ENCODE measurements at regions not wholly inside any gene's neighbourhood (a gene's known extent, or its start where the extent isn't known, plus 50 kb on each side); places are given as distances from the start of the nearest gene placed in this dataset.

DNA sequence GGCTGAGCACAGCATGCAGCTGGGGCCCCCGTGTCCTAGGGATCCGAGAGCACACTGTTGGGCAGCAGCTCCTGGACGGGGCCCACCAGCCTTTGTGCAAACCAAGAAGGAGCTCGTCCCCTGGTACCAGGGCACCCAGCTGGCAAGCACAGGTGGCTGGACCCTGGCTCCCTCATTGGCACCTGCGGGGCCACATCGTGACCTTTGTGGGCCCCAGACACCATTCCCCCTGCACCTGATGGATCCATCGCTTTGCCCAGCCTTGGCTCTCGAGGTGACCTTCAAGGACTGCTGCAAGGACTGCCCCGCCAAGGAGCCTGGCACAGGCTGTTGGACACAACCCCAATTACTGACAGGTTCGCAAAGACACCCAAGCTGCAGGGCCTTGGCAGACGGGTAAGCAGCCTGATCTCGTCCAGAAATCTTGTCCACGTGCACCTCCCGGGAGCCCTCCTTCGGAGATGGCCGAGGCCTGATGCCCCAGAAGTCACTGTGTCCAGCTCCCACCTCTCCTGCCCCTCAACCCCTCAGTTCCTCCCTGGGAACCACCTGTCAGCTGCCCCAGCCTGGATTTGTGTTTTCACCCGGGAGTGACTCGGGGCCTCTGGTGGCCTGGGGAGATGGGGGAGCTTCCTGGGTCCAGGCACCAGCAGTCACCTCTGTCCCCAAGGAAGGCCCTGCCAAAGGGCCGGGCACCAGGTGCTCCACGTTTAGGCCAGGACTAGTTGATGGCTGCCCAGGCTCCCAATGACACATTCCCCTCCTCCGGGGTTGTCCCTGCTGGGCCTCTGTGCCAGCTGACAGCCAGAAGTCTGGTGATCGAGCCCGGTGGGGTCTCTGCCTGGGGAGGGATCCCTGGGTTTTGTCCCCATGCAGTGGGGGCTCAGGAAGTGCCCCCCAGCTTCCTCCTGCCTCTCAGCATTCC is 137.1 kb upstream of the PPP1R26 start:
- Histone ChIP-seq H3K9me3 (ENCODE audit: insufficient read depth, low read length) (no peaks in the 10 kb centered on the region), H3K27me3 (ENCODE audit: low read length) (no peaks in the 10 kb centered on the region), H3F3A (ENCODE audit: insufficient read depth) (no peaks in the 10 kb centered on the region), H3K79me2 (ENCODE audit: insufficient read depth, low read length) (no peaks in the 10 kb centered on the region), H2AFZ (ENCODE audit: low read depth, low read length, severe bottlenecking) (no peak overlapping the region), H3K27ac (ENCODE audit: low read depth, low read length) (no peak overlapping the region), H3K4me3 (ENCODE audit: insufficient read depth, low read length, poor library complexity, severe bottlenecking) (no peak overlapping the region), H3K36me3 (ENCODE audit: low read length) (no peaks in the 10 kb centered on the region), H3K9me2 (replicated peaks; ENCODE audit: insufficient read depth, low read length) (no peaks in the 10 kb centered on the region), H3K9ac (ENCODE audit: low read length) (no peak overlapping the region), H4K20me1 (ENCODE audit: low read depth, low read length) (no peaks in the 10 kb centered on the region), H3K4me2 (ENCODE audit: low read depth, low read length, poor library complexity, severe bottlenecking) (no peak overlapping the region)
- no peak for TF ChIP-seq EZH2phosphoT487 (conservative IDR thresholded peaks at IDR 0.05; ENCODE audit: low read length)
- TF ChIP-seq, protein P1, sequence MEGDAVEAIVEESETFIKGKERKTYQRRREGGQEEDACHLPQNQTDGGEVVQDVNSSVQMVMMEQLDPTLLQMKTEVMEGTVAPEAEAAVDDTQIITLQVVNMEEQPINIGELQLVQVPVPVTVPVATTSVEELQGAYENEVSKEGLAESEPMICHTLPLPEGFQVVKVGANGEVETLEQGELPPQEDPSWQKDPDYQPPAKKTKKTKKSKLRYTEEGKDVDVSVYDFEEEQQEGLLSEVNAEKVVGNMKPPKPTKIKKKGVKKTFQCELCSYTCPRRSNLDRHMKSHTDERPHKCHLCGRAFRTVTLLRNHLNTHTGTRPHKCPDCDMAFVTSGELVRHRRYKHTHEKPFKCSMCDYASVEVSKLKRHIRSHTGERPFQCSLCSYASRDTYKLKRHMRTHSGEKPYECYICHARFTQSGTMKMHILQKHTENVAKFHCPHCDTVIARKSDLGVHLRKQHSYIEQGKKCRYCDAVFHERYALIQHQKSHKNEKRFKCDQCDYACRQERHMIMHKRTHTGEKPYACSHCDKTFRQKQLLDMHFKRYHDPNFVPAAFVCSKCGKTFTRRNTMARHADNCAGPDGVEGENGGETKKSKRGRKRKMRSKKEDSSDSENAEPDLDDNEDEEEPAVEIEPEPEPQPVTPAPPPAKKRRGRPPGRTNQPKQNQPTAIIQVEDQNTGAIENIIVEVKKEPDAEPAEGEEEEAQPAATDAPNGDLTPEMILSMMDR (IDR thresholded peaks at IDR 0.05; ENCODE audit: insufficient read depth, low read length, poor library complexity, severe bottlenecking) = no peak

DNA sequence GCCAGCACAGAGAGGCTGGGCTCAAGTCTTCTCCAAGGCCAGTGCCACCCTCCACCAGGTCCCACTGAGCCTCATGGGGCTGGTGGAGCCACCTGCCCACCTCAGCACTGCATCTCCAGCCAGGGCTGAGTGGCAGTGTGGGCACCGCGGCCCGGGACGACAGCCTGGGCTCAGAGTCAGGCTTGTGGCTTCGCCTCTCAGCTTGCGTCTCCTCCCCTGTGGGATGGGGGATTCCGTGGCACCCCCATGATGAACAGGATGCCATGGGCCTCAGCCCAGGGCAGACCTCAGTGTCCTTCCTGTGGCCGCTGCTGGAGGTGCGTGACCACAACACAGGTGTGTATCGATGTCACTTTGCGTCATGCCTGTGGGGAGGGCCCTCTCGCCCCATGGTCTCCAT is 136.4 kb upstream of the PPP1R26 start:
- H4K20me1 ChIP-seq (ENCODE audit: low read depth, low read length) = no peaks in the 10 kb centered on the region
- TF ChIP-seq EZH2phosphoT487 (conservative IDR thresholded peaks at IDR 0.05; ENCODE audit: low read length) = no peak
- TF ChIP-seq, protein P1 (IDR thresholded peaks at IDR 0.05; ENCODE audit: insufficient read depth, low read length, poor library complexity, severe bottlenecking) = no peak
- no peak overlapping the region for H3K4me2 ChIP-seq (ENCODE audit: low read depth, low read length, poor library complexity, severe bottlenecking)

DNA sequence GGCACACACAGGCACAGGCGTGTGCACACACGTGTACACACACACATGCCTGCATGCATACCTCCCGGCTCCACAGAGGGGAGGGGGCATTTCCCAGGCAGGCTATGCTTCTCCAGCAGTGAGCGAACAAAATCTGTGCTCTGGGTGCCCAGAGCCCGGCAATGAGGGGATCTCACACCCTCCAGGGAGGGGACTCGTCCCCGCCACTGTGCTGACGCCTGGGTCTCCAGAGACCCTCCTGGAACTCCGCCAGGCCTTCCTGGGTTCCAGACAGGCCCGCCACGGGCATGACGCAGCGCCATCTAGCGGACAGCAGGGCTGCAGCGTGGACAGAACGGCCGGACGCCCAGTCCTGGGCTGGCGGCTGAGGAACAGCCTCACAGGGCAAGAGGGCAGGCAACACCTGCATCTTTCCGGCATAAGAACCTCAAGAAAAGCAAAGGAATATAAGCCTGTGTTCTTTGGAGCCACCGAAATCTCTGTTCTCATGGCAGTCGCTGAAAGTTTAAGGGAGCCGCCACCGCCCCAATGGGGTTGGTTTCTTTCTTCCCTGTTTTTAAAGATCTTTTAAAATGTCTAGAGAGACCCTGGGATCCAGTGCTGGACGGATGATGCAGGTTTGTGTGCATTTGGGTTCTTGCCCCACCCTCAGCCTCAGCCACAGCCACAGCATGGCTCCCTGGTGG is 135.6 kb upstream of the PPP1R26 start:
- no peaks in the 10 kb centered on the region for H3F3A ChIP-seq (ENCODE audit: insufficient read depth)
- H3K27ac ChIP-seq (ENCODE audit: low read depth, low read length) = no peak overlapping the region
- no peaks in the 10 kb centered on the region for H3K79me2 ChIP-seq (ENCODE audit: insufficient read depth, low read length)
- H3K36me3 ChIP-seq (ENCODE audit: low read length) = no peaks in the 10 kb centered on the region
- no peak overlapping the region for H3K9ac ChIP-seq (ENCODE audit: low read length)
- no peak overlapping the region for H2AFZ ChIP-seq (ENCODE audit: low read depth, low read length, severe bottlenecking)
- no peak overlapping the region for H3K4me2 ChIP-seq (ENCODE audit: low read depth, low read length, poor library complexity, severe bottlenecking)
- TF ChIP-seq, protein P1 (IDR thresholded peaks at IDR 0.05; ENCODE audit: insufficient read depth, low read length, poor library complexity, severe bottlenecking) = peak; percentile 84
- no peak for TF ChIP-seq EZH2phosphoT487 (conservative IDR thresholded peaks at IDR 0.05; ENCODE audit: low read length)
- H3K27me3 ChIP-seq (ENCODE audit: low read length) = no peaks in the 10 kb centered on the region
- H3K9me2 ChIP-seq (replicated peaks; ENCODE audit: insufficient read depth, low read length) = no peaks in the 10 kb centered on the region
- no peaks in the 10 kb centered on the region for H3K9me3 ChIP-seq (ENCODE audit: insufficient read depth, low read length)
- no peaks in the 10 kb centered on the region for H4K20me1 ChIP-seq (ENCODE audit: low read depth, low read length)
- H3K4me3 ChIP-seq (ENCODE audit: insufficient read depth, low read length, poor library complexity, severe bottlenecking) = no peak overlapping the region

More for the DNA sequence above, 136.4 kb upstream of the PPP1R26 start:
- no peaks in the 10 kb centered on the region for H3F3A ChIP-seq (ENCODE audit: insufficient read depth)
- H3K9me3 ChIP-seq (ENCODE audit: insufficient read depth, low read length) = no peaks in the 10 kb centered on the region
- H3K9ac ChIP-seq (ENCODE audit: low read length) = no peak overlapping the region
- no peak overlapping the region for H3K4me3 ChIP-seq (ENCODE audit: insufficient read depth, low read length, poor library complexity, severe bottlenecking)
- H3K79me2 ChIP-seq (ENCODE audit: insufficient read depth, low read length) = no peaks in the 10 kb centered on the region
- no peak overlapping the region for H2AFZ ChIP-seq (ENCODE audit: low read depth, low read length, severe bottlenecking)
- H3K9me2 ChIP-seq (replicated peaks; ENCODE audit: insufficient read depth, low read length) = no peaks in the 10 kb centered on the region
- no peaks in the 10 kb centered on the region for H3K36me3 ChIP-seq (ENCODE audit: low read length)
- no peaks in the 10 kb centered on the region for H3K27me3 ChIP-seq (ENCODE audit: low read length)
- no peak overlapping the region for H3K27ac ChIP-seq (ENCODE audit: low read depth, low read length)
